ENCODE measurements at regions not wholly inside any gene's neighbourhood (a gene's known extent, or its start where the extent isn't known, plus 50 kb on each side); places are given as distances from the start of the nearest gene placed in this dataset.

DNA sequence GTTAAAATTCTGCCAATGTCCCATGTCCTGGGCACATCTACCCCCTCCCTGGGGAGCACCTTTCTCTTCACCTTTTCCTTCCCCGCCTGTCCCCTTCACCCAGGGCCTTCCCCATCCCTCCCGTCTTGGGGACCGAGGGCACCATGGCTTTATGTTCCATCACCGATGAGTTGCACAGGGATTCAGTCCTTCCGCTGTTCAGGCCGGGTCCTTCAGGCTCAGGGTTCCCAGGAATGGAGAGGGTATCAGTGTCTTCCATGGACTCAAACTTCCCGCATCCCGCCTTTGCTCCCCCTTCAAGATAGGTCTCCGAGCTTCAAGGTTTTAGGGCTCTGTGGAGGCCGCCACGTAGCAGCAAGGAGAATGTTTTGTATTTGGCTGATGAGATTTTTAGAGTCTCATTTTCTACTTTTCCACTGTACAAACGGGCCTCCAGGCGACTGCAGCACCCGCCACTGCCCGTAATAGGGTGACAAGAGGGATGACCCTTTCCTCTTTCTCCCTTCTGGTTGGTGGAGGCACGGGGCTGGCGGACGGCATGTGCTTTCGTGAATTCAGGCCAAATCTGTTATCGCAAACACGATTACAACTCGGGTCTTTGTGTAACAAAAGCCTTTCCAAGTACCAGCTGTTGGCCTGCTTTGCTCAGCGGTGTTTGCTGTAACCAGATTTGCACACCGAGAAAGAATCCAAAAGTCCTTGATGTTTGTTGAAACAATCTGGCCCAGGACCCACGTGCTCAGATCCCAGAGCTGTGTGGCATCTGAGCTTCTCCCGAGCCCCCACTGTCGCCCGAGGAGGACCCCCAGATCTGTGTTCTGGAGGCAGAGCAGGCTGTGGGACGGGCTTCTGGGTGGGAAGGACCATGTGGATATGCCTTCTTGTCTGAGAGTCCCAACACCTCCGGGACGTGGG, 236.3 kb downstream of the SEC14L1 start:
- peak overlapping the region; percentile 46 for H3K27ac ChIP-seq
- TF ChIP-seq, protein P1, sequence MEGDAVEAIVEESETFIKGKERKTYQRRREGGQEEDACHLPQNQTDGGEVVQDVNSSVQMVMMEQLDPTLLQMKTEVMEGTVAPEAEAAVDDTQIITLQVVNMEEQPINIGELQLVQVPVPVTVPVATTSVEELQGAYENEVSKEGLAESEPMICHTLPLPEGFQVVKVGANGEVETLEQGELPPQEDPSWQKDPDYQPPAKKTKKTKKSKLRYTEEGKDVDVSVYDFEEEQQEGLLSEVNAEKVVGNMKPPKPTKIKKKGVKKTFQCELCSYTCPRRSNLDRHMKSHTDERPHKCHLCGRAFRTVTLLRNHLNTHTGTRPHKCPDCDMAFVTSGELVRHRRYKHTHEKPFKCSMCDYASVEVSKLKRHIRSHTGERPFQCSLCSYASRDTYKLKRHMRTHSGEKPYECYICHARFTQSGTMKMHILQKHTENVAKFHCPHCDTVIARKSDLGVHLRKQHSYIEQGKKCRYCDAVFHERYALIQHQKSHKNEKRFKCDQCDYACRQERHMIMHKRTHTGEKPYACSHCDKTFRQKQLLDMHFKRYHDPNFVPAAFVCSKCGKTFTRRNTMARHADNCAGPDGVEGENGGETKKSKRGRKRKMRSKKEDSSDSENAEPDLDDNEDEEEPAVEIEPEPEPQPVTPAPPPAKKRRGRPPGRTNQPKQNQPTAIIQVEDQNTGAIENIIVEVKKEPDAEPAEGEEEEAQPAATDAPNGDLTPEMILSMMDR (conservative IDR thresholded peaks at IDR 0.05) = no peak
- TF ChIP-seq ZFX (IDR thresholded peaks at IDR 0.05) = no peak

DNA sequence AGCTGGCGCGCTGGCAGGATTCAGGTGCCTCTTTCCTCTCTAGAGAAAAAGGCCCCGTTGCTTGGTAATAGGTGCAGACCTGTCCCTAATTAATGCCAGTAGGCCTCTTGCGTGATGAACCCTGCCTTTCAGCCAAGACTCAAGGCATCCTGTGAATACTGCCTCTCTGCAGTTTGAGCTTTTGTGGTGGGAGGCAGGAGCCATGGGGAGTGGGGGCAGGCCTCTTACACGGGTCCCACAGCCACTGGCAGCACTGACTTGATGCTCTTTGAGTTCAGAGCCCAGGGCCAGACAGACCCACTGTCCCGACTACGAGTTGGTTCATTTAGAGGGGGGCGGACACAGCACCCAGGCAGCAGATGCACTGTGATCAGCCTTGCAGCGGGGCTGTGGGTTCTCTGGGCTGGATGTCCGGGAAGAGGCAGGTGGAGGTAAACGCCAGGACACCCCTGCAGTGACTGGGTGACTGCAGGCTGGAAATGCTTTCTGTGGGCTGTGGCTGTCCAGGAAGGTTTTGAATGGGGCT, 237.0 kb downstream of the SEC14L1 start:
- TF ChIP-seq, protein P1 (conservative IDR thresholded peaks at IDR 0.05) = no peak
- TF ChIP-seq ZFX (IDR thresholded peaks at IDR 0.05) = no peak
- H3K27ac ChIP-seq = peak overlapping the region; percentile 46

DNA sequence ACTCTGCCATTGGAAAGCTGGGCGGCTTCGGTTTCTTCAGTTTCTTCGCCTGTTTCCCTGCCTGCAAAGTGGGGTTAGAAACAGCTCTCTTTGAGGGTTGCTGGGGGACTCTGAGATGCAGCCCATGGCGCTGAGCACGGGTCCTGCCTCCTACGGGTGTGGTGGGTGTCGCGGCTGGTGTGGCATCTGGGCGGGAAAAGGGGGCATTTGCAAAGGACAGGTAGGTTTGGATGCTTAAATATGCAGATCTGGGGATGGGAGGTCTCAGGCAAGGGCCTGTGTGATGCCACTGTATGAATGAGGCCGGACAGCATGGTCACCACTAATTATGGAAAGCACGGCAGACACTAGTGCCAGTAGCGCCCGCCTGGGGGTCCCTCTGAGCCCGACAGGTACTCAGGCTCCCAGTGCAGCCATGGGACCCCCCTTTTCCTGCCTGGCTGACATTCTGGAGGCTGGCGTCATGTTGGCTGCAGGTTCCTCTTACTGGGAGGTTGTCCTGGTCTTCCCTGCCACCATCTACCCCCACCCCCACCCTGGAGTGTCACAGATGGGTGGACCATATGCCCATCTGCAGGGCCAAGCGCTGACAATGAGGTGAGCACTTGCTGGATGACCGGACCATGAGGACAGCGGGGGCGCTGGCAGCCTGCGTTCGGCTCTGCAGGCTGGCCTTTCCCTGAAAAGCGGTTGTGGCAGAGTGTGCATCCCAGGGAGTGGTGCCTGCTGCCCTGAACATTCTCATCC, 237.7 kb downstream of the SEC14L1 start:
- peak overlapping the region; percentile 46; the same call in 1 of the 2 replicates for H3K27ac ChIP-seq
- TF ChIP-seq, protein P1 (conservative IDR thresholded peaks at IDR 0.05) = no peak
- no peak for TF ChIP-seq ZFX (IDR thresholded peaks at IDR 0.05)

GRCh38 chr17:77379065-77379428, 238.3 kb downstream of the SEC14L1 start:
- H3K27ac ChIP-seq = no peak overlapping the region
- TF ChIP-seq ZFX (IDR thresholded peaks at IDR 0.05) = no peak
- TF ChIP-seq, protein P1 (conservative IDR thresholded peaks at IDR 0.05) = no peak

- H3K27ac ChIP-seq = no peak overlapping the region
These were observed 239.1 kb downstream of the SEC14L1 start for GRCh38 chr17:77379832-77380231.

GRCh38 chr17:77380395-77381184, 239.8 kb downstream of the SEC14L1 start:
- TF ChIP-seq, protein P1 (conservative IDR thresholded peaks at IDR 0.05) = no peak
- TF ChIP-seq ZFX (IDR thresholded peaks at IDR 0.05) = no peak
- no peak overlapping the region for H3K27ac ChIP-seq

More at GRCh38 chr17:77379832-77380231, 239.1 kb downstream of the SEC14L1 start:
- TF ChIP-seq ZFX (IDR thresholded peaks at IDR 0.05) = no peak
- TF ChIP-seq, protein P1 (conservative IDR thresholded peaks at IDR 0.05) = no peak

Data from C4-2B (cell line).